Keratinocyte (primary cell): ENCODE measurements at regions not wholly inside any gene's neighbourhood (a gene's known extent, or its start where the extent isn't known, plus 50 kb on each side); places are given as distances from the start of the nearest gene placed in this dataset.

ENCODE experiments used
- DNase-seq: peaks from one replicate; pipeline ENCODE4 v3.0.0-alpha.2; 2011; ENCODE audit warnings: low read depth, missing footprints, low spot score
- FAIRE-seq: peaks from 2 replicates; lab custom pipeline; 2011; peaks lifted over from hg19 to GRCh38; lab: Jason Lieb, UNC
- H2AFZ ChIP-seq: 2 replicates; pipeline ENCODE4 v1.6.0; 2012; ENCODE audit warnings: low read length, control low read depth, inconsistent platforms; ENCODE audit not compliant: control insufficient read depth
- H3K27ac ChIP-seq: 2 replicates; pipeline ENCODE4 v1.5.1; 2011; ENCODE audit warnings: low read length; ENCODE audit not compliant: control insufficient read depth, insufficient read depth
- H3K27me3 ChIP-seq: 3 replicates; pipeline ENCODE4 v1.6.0; 2011; ENCODE audit warnings: low read length; ENCODE audit not compliant: control insufficient read depth, insufficient read depth; ENCODE audit errors: extremely low read depth
- H3K36me3 ChIP-seq, 2 experiments: 2 replicates in 1 of 2; 3 replicates in 1 of 2; pipeline ENCODE4 v1.5.1; 2011; ENCODE audit warnings: low read length in 2 of 2, mild to moderate bottlenecking in 1 of 2; ENCODE audit not compliant: control insufficient read depth in 2 of 2, insufficient read depth in 2 of 2; ENCODE audit errors: extremely low read depth in 1 of 2
- H3K4me1 ChIP-seq: 3 replicates; pipeline ENCODE4 v1.5.1; 2011; ENCODE audit warnings: low read length; ENCODE audit not compliant: control insufficient read depth, insufficient read depth; ENCODE audit errors: extremely low read depth
- H3K4me2 ChIP-seq: 3 replicates; pipeline ENCODE4 v1.6.0; 2011; ENCODE audit warnings: low read depth, low read length; ENCODE audit not compliant: control insufficient read depth, insufficient read depth; ENCODE audit errors: extremely low read depth
- H3K4me3 ChIP-seq, 3 experiments: fragments of 200-600 bp in 1 of 3; sonication (generic) in 1 of 3; 2 replicates in 2 of 3; 3 replicates in 1 of 3; pipeline ENCODE4 v1.5.1; 2011 to 2016; ENCODE audit warnings: low read length in 3 of 3, mild to moderate bottlenecking in 3 of 3, control low read depth in 2 of 3, inconsistent platforms in 1 of 3, low read depth in 1 of 3, mixed read lengths in 1 of 3, mixed run types in 1 of 3, moderate library complexity in 1 of 3; ENCODE audit not compliant: control insufficient read depth in 2 of 3, insufficient read depth in 2 of 3; ENCODE audit errors: extremely low read depth in 1 of 3
- H3K79me2 ChIP-seq: 2 replicates; pipeline ENCODE4 v1.6.0; 2012; ENCODE audit warnings: low read length; ENCODE audit not compliant: control insufficient read depth, insufficient read depth
- H3K9ac ChIP-seq: 3 replicates; pipeline ENCODE4 v1.6.0; 2011; ENCODE audit warnings: low read length; ENCODE audit not compliant: control insufficient read depth, insufficient read depth; ENCODE audit errors: extremely low read depth
- H3K9me1 ChIP-seq: 3 replicates; pipeline ENCODE4 v1.6.0; 2011; ENCODE audit warnings: low read length; ENCODE audit not compliant: control insufficient read depth, insufficient read depth; ENCODE audit errors: extremely low read depth
- H3K9me3 ChIP-seq: 2 replicates; pipeline ENCODE4 v1.5.1; 2012; ENCODE audit warnings: low read depth, low read length; ENCODE audit not compliant: control insufficient read depth
- H4K20me1 ChIP-seq: 3 replicates; pipeline ENCODE4 v1.6.0; 2011; ENCODE audit warnings: low read length; ENCODE audit not compliant: control insufficient read depth, insufficient read depth; ENCODE audit errors: extremely low read depth
- EZH2 ChIP-seq: IDR thresholded peaks from one replicate; pipeline ENCODE4 v1.6.1; 2012; ENCODE audit warnings: inconsistent platforms, mild to moderate bottlenecking, low read length, moderate library complexity
- dilution Hi-C: fragments of 300-500 bp; cut with MboI; formaldehyde crosslinking; loops from one replicate; pipeline ENCODE4 v1.7.0; 2020; ENCODE audit warnings: low sequenced_read_pairs; ENCODE audit not compliant: extremely low pct_ligation_motif_present
- TF ChIP-seq, protein P1 (sequence below), 3 experiments: IDR thresholded peaks in 1 of 3; conservative IDR thresholded peaks in 1 of 3; optimal IDR thresholded peaks in 1 of 3; 2 replicates in 2 of 3; 3 replicates in 1 of 3; pipeline versions ENCODE3 to v1.5.1; 2011; ENCODE audit warnings: low read length in 3 of 3, mild to moderate bottlenecking in 3 of 3, moderate library complexity in 2 of 3, control low read depth in 1 of 3, inconsistent platforms in 1 of 3; ENCODE audit not compliant: insufficient read depth in 2 of 3; ENCODE audit errors: extremely low read depth in 1 of 3

DNA sequence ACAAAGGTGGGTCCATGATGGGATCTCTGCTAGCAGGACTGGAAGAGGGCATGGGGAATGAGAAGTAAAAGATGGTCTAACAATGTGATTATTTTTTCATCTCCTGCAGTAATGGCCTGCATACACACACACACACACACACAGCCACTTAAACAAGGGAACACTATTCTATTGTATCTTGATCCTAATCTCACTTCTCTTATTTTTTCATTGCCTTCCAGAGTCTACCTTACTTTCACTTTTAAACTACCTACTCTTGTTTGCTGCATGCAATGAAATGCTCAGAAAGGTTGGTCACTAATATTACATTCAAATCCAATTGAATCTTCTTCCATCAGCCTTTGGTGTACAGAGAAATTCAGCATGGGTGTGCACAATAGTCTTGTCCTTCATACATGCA, 853.8 kb downstream of the IGSF11 start:
- FAIRE-seq, result no peak

DNA sequence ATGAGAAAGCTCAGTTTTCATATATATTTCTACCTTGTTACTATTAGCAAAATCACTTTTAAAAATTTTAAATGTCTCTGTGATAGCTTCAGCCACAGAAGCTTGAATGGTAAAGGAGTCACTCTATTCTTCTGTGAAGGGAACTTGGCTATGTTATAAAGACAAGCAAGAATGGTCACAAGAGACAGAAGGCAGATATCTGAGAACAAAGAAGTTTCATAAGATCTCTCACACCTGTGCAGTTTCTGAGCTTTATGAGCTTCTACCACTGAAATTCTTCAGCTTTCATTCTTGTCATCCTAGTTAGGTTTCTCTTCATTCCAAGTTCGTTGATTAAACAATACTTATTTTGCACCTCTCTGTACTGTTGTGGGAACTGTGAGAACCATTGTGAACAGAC, 853.4 kb downstream of the IGSF11 start:
- no peak overlapping the region for H3K27ac ChIP-seq
- no peak for TF ChIP-seq EZH2
- TF ChIP-seq, protein P1, sequence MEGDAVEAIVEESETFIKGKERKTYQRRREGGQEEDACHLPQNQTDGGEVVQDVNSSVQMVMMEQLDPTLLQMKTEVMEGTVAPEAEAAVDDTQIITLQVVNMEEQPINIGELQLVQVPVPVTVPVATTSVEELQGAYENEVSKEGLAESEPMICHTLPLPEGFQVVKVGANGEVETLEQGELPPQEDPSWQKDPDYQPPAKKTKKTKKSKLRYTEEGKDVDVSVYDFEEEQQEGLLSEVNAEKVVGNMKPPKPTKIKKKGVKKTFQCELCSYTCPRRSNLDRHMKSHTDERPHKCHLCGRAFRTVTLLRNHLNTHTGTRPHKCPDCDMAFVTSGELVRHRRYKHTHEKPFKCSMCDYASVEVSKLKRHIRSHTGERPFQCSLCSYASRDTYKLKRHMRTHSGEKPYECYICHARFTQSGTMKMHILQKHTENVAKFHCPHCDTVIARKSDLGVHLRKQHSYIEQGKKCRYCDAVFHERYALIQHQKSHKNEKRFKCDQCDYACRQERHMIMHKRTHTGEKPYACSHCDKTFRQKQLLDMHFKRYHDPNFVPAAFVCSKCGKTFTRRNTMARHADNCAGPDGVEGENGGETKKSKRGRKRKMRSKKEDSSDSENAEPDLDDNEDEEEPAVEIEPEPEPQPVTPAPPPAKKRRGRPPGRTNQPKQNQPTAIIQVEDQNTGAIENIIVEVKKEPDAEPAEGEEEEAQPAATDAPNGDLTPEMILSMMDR (optimal IDR thresholded peaks at IDR 0.05 in 1 of 3, IDR thresholded peaks at IDR 0.05 in 1 of 3, conservative IDR thresholded peaks at IDR 0.05 in 1 of 3; ENCODE audit: extremely low read depth in 1 of 3, insufficient read depth in 2 of 3, low read length in 3 of 3), result no peak
- no peaks in the 10 kb centered on the region for H3K36me3 ChIP-seq
- H2AFZ ChIP-seq, result no peak overlapping the region
- H3K4me1 ChIP-seq, result no peaks in the 10 kb centered on the region
- no peaks in the 10 kb centered on the region for H3K9me1 ChIP-seq
- FAIRE-seq (no peak), DNase-seq (no peak)
- dilution Hi-C loops, result no loop called here
- no peaks in the 10 kb centered on the region for H3K9me3 ChIP-seq
- H3K9ac ChIP-seq, result no peak overlapping the region
- no peaks in the 10 kb centered on the region for H4K20me1 ChIP-seq
- H3K4me3 ChIP-seq, result no peak overlapping the region
- no peak overlapping the region for H3K4me2 ChIP-seq
- no peaks in the 10 kb centered on the region for H3K79me2 ChIP-seq
- H3K27me3 ChIP-seq, result no peaks in the 10 kb centered on the region

More for the DNA sequence above, 853.8 kb downstream of the IGSF11 start:
- no peak overlapping the region for H3K4me2 ChIP-seq
- H3K27ac ChIP-seq, result no peak overlapping the region
- H3K9ac ChIP-seq, result no peak overlapping the region
- no peaks in the 10 kb centered on the region for H3K27me3 ChIP-seq
- H2AFZ ChIP-seq, result no peak overlapping the region
- no peak overlapping the region for H3K4me3 ChIP-seq
- no peaks in the 10 kb centered on the region for H3K9me1 ChIP-seq
- H3K79me2 ChIP-seq, result no peaks in the 10 kb centered on the region
- no peaks in the 10 kb centered on the region for H4K20me1 ChIP-seq
- H3K9me3 ChIP-seq, result no peaks in the 10 kb centered on the region
- TF ChIP-seq, protein P1 (optimal IDR thresholded peaks at IDR 0.05 in 1 of 3, IDR thresholded peaks at IDR 0.05 in 1 of 3, conservative IDR thresholded peaks at IDR 0.05 in 1 of 3; ENCODE audit: extremely low read depth in 1 of 3, insufficient read depth in 2 of 3, low read length in 3 of 3), result no peak
- no peak for TF ChIP-seq EZH2
- H3K4me1 ChIP-seq, result no peaks in the 10 kb centered on the region
- H3K36me3 ChIP-seq, result no peaks in the 10 kb centered on the region
- dilution Hi-C loops, result no loop called here
- DNase-seq, result no peak
